Panc1 (cell line): ENCODE measurements at regions not wholly inside any gene's neighbourhood (a gene's known extent, or its start where the extent isn't known, plus 50 kb on each side); places are given as distances from the start of the nearest gene placed in this dataset.

ENCODE experiments used
- ATAC-seq: fragments of 200-7000 bp; cut with Tn5 transposase; 2 replicates; pipeline ENCODE4 v1.9.1; 2020; ENCODE audit warnings: mild to moderate bottlenecking, moderate library complexity
- BruUV-seq: library from RNA; stranded (reverse); fragments of 400-500 nt; replicated peaks from 2 replicates; lab custom pipeline; 2021; lab: Mats Ljungman, UMichigan
- CTCF ChIA-PET: fragments of 300-600 bp; sonication (Branson Sonifier 250); formaldehyde crosslinking; loops from one replicate; lab custom pipeline; 2022; ENCODE audit warnings: antibody characterized with exemption; lab: Charles Lee
- POLR2A ChIA-PET: fragments of 300-600 bp; sonication (Branson Sonifier 250); formaldehyde crosslinking; loops from one replicate; lab custom pipeline; 2022; ENCODE audit warnings: antibody characterized with exemption; lab: Charles Lee
- DNase-seq: peaks from one replicate; pipeline ENCODE4 v3.0.0-alpha.2; 2010; ENCODE audit warnings: low read depth, low spot score
- H3K27ac ChIP-seq: 2 replicates; pipeline ENCODE4 v1.5.1; 2011; ENCODE audit warnings: mild to moderate bottlenecking, low read length, inconsistent platforms
- H3K27me3 ChIP-seq: fragments of 200-500 bp; sonication (Bioruptor generic); 2 replicates; pipeline ENCODE4 v1.6.0; 2014; ENCODE audit warnings: low read length, inconsistent platforms; ENCODE audit not compliant: control insufficient read depth, insufficient read depth
- H3K36me3 ChIP-seq: fragments of 200-500 bp; sonication (Bioruptor generic); 2 replicates; pipeline ENCODE4 v1.5.1; 2014; ENCODE audit warnings: inconsistent platforms, mild to moderate bottlenecking, low read length, moderate library complexity; ENCODE audit not compliant: control insufficient read depth, insufficient read depth
- H3K4me1 ChIP-seq: 2 replicates; pipeline ENCODE4 v1.5.1; 2011; ENCODE audit warnings: inconsistent platforms, mild to moderate bottlenecking, low read length, moderate library complexity; ENCODE audit not compliant: control insufficient read depth, insufficient read depth
- H3K4me3 ChIP-seq, 2 experiments: 2 replicates each; pipeline ENCODE4 v1.5.1; 2011 to 2012; ENCODE audit warnings: low read depth in 2 of 2, low read length in 2 of 2, mild to moderate bottlenecking in 2 of 2, inconsistent platforms in 1 of 2, moderate library complexity in 1 of 2
- H3K9me3 ChIP-seq: fragments of 200-500 bp; sonication (Bioruptor generic); 2 replicates; pipeline ENCODE4 v1.5.1; 2014; ENCODE audit warnings: low read depth, mild to moderate bottlenecking, inconsistent platforms, low read length, moderate library complexity; ENCODE audit not compliant: control insufficient read depth, insufficient read depth
- POLR2AphosphoS5 ChIP-seq: IDR thresholded peaks from 2 replicates; pipeline ENCODE4 v1.6.1; 2012; ENCODE audit warnings: mild to moderate bottlenecking, low read depth, low read length, moderate library complexity
- SIN3A ChIP-seq: IDR thresholded peaks from 2 replicates; pipeline ENCODE4 v1.6.1; 2012; ENCODE audit warnings: low read depth, mild to moderate bottlenecking, low read length, moderate library complexity, borderline replicate concordance; ENCODE audit not compliant: insufficient read depth
- TCF7L2 ChIP-seq: IDR thresholded peaks from 2 replicates; pipeline ENCODE4 v1.6.1; 2011; ENCODE audit warnings: mild to moderate bottlenecking, low read depth, low read length, inconsistent platforms
- in situ Hi-C: cut with HindIII; loops from 2 replicates; pipeline ENCODE4 v1.10.0; 2016; ENCODE audit warnings: low sequenced_read_pairs, low pct_unique_long_range_greater_than_20kb
- intact Hi-C: fragments of 100-400 bp; cut with micrococcal nuclease; formaldehyde crosslinking; loops from one replicate; pipeline ENCODE4 v1.10.0; 2022; ENCODE audit not compliant: unreplicated experiment
- TF ChIP-seq, protein P1 (sequence below), 2 experiments: IDR thresholded peaks; 2 replicates each; pipeline ENCODE4 v1.6.1; 2011 to 2012; ENCODE audit warnings: low read depth in 2 of 2, control low read depth in 1 of 2, low read length in 1 of 2, mild to moderate bottlenecking in 1 of 2, moderate library complexity in 1 of 2; ENCODE audit not compliant: insufficient read depth in 1 of 2
- TF ChIP-seq, protein P2 (sequence below): fragments of 450-650 bp; IDR thresholded peaks from 2 replicates; pipeline ENCODE4 v1.5.1; 2017; ENCODE audit warnings: mild to moderate bottlenecking

DNA sequence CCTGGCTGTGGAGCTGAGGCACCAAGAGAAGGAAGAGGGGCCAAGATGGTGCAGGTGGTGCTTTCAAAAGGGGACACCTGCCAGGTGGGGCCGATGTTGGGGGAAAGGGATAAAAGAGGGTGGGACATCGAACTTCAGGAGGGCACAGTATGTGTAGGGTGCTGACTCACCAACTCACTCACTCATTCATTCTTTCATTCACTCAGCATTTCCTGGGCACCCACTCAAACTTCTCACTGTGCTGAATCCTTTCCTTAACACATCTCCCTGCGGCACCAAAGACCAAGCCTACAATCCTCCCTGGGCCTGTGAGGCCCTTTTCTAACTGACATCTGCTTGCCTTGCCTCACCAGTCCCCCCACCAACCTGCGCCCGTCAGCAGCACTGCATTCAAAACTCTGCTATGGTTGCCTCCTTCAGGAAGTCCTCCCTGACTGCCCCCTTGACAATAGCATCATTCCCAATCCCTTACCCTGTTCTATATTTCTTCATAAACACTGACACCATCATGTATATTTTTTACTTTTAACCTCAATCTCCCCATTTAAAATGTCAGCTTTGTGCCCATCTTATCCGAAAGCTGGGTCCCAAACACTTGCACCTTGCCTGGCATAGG, 246.6 kb downstream of the MN1 start:
- H3K27me3 ChIP-seq, result no peaks in the 10 kb centered on the region
- no peak for TF ChIP-seq POLR2AphosphoS5
- TF ChIP-seq, protein P1, sequence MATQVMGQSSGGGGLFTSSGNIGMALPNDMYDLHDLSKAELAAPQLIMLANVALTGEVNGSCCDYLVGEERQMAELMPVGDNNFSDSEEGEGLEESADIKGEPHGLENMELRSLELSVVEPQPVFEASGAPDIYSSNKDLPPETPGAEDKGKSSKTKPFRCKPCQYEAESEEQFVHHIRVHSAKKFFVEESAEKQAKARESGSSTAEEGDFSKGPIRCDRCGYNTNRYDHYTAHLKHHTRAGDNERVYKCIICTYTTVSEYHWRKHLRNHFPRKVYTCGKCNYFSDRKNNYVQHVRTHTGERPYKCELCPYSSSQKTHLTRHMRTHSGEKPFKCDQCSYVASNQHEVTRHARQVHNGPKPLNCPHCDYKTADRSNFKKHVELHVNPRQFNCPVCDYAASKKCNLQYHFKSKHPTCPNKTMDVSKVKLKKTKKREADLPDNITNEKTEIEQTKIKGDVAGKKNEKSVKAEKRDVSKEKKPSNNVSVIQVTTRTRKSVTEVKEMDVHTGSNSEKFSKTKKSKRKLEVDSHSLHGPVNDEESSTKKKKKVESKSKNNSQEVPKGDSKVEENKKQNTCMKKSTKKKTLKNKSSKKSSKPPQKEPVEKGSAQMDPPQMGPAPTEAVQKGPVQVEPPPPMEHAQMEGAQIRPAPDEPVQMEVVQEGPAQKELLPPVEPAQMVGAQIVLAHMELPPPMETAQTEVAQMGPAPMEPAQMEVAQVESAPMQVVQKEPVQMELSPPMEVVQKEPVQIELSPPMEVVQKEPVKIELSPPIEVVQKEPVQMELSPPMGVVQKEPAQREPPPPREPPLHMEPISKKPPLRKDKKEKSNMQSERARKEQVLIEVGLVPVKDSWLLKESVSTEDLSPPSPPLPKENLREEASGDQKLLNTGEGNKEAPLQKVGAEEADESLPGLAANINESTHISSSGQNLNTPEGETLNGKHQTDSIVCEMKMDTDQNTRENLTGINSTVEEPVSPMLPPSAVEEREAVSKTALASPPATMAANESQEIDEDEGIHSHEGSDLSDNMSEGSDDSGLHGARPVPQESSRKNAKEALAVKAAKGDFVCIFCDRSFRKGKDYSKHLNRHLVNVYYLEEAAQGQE (IDR thresholded peaks at IDR 0.05; ENCODE audit: insufficient read depth in 1 of 2, low read depth in 2 of 2, low read length in 1 of 2), result no peak
- TF ChIP-seq SIN3A, result no peak
- TF ChIP-seq, protein P2, sequence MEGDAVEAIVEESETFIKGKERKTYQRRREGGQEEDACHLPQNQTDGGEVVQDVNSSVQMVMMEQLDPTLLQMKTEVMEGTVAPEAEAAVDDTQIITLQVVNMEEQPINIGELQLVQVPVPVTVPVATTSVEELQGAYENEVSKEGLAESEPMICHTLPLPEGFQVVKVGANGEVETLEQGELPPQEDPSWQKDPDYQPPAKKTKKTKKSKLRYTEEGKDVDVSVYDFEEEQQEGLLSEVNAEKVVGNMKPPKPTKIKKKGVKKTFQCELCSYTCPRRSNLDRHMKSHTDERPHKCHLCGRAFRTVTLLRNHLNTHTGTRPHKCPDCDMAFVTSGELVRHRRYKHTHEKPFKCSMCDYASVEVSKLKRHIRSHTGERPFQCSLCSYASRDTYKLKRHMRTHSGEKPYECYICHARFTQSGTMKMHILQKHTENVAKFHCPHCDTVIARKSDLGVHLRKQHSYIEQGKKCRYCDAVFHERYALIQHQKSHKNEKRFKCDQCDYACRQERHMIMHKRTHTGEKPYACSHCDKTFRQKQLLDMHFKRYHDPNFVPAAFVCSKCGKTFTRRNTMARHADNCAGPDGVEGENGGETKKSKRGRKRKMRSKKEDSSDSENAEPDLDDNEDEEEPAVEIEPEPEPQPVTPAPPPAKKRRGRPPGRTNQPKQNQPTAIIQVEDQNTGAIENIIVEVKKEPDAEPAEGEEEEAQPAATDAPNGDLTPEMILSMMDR, result no peak
- TF ChIP-seq TCF7L2, result no peak
- H3K27ac ChIP-seq, result no peak overlapping the region
- in situ Hi-C loops, result no loop called here
- no peak for DNase-seq
- ATAC-seq, result no peak
- CTCF ChIA-PET, result no interaction called here
- POLR2A ChIA-PET, result no interaction called here
- H3K9me3 ChIP-seq, result no peaks in the 10 kb centered on the region
- H3K36me3 ChIP-seq, result no peaks in the 10 kb centered on the region
- H3K4me1 ChIP-seq, result no peaks in the 10 kb centered on the region
- no TSS peak for BruUV-seq
- H3K4me3 ChIP-seq, result no peak overlapping the region
- intact Hi-C loops, result no loop called here

DNA sequence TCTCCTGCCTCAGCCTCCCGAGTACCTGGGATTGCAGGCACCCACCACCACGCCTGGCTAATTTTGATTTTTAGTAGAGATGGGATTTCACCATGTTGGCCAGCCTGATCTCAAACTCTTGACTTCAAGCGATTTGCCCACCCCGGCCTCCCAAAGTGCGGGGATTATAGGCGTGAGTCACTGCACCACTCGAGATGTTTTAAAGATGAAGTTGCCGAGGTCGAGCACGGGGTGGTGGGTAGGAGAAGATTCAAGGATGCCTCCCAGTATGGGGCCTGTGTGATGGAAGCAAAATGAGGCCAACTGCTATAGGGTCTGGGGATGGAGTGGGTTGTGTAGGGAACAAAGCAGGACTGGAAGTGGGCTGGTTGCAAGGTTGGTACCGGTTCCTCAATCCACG, 245.2 kb downstream of the MN1 start:
- no peak overlapping the region for H3K27ac ChIP-seq

More for the DNA sequence above, 245.2 kb downstream of the MN1 start:
- DNase-seq, result no peak
- POLR2A ChIA-PET, result no interaction called here
- Histone ChIP-seq H3K4me3 (no peak overlapping the region), H3K27me3 (no peaks in the 10 kb centered on the region), H3K36me3 (no peaks in the 10 kb centered on the region), H3K9me3 (no peaks in the 10 kb centered on the region), H3K4me1 (no peaks in the 10 kb centered on the region)
- no peak for ATAC-seq
- intact Hi-C loops (no loop called here), in situ Hi-C loops (no loop called here)
- BruUV-seq, result no TSS peak
- CTCF ChIA-PET, result no interaction called here
- TF ChIP-seq, protein P2, result no peak
- TF ChIP-seq, protein P1 (IDR thresholded peaks at IDR 0.05; ENCODE audit: insufficient read depth in 1 of 2, low read depth in 2 of 2, low read length in 1 of 2), result no peak
- TF ChIP-seq TCF7L2 (no peak), POLR2AphosphoS5 (no peak), SIN3A (no peak)
